Stimulated activated CD8-positive, alpha-beta memory T cell treated with anti-CD3 and anti-CD28 coated beads, Interleukin-4, amount 100 ng/mL, for 24 hours (primary cell): ENCODE measurements at regions not wholly inside any gene's neighbourhood (a gene's known extent, or its start where the extent isn't known, plus 50 kb on each side); places are given as distances from the start of the nearest gene placed in this dataset.

Experiments used
- DNase-seq: peaks from one replicate; pipeline ENCODE4 v3.0.0-alpha.2; 2020; ENCODE audit warnings: low read depth

- DNase-seq, result no peak
Measured at GRCh38 chr13:86946734-86947133, 724.4 kb upstream of the SLITRK5 start.

GRCh38 chr13:86954341-86954740, 716.8 kb upstream of the SLITRK5 start:
- DNase-seq, result no peak

DNA sequence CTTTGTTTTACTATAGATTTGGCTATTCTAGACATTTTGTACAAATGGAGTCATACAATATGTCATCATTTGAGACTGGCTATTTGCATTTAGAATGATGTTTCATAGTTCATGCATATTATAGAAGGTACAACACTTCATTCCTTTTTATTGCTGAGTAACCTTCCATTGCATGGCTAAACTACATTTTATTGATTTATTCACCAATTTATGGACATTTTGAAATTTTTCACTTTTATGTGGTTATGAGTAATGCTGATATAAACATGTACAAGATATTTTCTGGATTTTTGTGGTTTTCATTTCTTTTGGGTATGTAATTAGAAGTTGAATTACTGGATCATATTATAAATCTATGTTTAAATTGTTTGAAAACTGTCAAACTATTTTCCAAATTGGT, 710.3 kb upstream of the SLITRK5 start:
- no peak for DNase-seq

DNA sequence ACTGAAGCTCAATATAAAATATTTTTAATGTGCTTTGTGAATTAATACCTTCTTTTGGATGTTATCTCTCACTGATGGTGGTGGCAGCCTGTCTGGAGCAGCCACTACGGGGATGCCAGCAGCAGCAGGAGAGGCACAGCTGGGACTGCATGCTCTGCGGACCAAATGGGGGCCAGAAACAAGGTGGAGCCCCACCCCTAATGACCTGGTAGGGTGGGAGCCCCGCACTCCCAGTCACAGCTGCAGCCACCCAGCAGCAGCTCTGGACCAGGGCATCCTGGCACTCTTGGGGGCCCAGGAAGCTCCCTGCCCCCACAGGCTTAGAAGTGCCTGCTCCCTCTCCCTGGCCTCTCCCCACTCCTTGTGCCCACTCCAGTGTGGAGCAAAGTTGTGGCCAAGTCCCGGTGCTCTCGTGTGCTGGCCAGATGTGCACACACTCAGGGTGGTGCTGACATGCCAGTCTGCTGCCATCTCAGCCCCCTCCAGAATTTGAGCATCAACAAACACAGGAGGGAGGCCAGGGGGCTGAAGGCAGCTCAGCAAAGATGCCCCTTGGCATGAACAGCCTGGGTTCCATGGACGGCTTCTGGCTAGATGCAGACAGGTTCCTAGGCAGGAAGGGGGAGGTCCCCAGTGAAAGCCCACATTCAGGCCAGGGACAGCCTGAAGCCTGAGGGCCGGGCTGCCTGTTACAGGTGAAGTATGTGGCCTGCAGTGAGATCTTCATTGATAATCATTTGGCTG, 696.7 kb upstream of the SLITRK5 start:
- DNase-seq, result no peak

DNA sequence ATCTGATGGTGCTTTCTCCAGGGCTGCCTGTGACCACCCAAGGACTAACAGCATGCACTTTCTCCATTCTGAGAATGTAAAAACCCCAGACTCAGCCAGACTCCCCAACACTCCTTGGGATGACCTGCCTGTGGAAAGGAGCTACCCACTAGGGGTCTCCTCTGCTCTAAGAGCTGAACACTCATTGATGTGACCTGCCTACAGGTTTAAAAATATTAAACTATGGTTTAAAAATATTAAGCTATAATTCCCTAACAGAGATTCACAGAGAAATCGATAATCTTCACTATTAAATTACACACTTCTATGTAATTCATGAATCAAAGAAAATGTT, 696.2 kb upstream of the SLITRK5 start:
- DNase-seq, result no peak

DNA sequence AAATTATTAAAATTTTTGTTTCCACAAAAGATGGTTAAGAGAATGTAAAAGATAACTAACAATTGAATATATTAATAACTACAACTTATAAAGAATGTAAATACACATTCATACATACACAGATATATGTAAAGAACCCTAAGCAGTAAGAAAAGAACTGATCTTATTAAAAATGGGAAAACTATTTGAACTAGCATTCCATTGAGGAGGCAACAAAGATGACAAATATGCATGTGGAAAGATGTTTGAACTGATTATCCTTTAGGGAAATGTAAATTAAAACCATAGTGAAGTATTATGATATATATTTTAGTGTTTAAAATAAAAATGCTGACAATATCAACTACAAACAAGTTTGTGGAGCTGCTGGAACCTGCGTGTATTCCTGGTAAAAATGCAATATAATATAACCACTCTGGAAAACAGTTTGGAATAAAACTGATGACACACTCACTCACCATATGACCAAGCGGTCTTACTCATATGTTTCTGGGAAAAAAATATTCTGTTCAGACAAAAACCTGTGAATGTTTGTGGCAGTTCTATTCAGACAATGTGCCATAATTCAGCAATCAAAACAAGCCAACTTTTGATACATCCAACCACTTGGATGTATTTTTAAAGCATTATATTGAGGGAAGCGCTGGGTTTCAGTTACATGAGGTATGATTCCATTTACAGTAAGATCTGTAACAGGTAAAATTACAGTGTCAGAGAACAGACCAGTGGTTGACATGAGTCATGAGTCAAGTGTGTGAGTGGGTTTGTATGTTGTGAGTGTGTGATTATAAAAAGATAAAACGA, 694.4 kb upstream of the SLITRK5 start:
- DNase-seq, result no peak

DNA sequence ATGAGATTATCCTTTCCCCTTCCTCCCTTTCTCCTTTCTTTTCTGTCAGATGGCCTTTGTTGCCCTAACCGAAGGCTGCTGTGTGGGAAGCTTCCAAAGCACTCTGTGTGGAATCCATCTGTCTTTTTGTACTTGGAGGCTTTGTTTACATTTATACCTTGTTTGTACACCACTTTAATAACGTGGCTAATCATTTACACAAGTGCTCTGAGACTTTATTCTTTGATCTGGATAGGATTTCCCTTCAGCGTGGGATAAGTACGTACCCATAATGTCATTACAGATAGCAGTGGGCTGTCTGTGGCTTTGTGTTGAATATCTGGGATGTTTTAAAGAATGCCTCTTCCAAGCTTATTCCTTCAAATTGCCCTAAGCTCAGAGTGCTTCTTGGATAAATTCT, 684.7 kb upstream of the SLITRK5 start:
- DNase-seq, result no peak

DNA sequence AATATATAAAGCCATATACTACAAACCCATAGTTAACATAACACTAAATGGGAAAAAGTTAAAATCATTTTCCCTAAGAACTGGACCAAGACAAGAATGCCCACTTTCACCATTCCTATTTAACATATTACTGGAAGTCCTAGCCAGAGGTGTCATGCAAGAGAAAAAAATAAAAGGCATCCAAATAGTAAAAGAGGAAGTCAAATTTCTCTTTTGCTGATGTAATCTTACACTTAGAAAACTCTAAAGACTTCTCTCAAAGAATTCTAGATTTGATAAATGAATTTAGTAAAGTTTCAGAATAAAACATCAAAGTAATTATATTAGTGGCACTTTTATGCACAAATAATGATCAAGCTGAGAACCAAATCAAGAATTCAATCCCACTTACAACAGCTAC, 678.9 kb upstream of the SLITRK5 start:
- DNase-seq, result no peak

DNA sequence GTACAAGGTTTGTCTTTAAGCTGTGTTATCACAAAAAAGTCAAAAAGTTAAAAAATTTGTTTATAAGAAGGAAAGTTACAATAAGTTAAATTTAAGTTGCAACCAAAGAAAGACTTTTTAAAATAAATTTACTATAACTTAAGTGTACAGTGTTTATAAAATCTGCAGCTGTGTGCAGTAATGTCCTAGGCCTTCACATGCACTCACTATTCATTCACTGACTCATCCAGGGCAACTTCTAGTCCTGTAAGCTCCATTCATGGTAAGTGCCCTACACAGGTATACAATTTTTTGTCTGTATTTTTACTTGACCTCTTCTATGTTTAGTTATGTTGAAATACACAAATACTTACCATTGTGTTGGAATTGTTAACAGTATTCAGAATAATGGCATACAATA, 667.9 kb upstream of the SLITRK5 start:
- no peak for DNase-seq

- DNase-seq, result no peak
Measured at GRCh38 chr13:87005511-87005910, 665.7 kb upstream of the SLITRK5 start.

- DNase-seq, result no peak
Measured at GRCh38 chr13:87035526-87035925, 635.6 kb upstream of the SLITRK5 start.

DNA sequence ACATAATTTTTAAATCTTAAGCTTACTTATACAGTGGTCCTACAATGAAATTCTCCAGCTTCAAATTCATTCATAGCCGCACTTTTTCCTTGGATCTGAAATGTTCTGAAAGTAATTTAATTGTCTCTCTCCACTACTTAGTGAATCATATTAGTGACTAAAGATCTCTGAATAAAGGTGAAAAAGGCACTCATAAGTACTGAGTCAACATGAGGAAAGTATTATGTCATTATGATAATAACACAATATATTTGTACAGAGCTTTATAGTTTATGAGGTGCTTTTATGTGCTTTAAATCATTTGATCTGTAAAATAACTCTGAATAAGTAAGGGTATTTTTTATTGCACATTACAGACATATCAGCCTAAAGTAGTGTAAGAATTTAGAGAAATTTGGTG, 628.2 kb upstream of the SLITRK5 start:
- no peak for DNase-seq

- DNase-seq, result no peak
Measured at GRCh38 chr13:87052731-87053130, 618.4 kb upstream of the SLITRK5 start.

GRCh38 chr13:87057807-87058520, 613.2 kb upstream of the SLITRK5 start:
- DNase-seq, result no peak

DNA sequence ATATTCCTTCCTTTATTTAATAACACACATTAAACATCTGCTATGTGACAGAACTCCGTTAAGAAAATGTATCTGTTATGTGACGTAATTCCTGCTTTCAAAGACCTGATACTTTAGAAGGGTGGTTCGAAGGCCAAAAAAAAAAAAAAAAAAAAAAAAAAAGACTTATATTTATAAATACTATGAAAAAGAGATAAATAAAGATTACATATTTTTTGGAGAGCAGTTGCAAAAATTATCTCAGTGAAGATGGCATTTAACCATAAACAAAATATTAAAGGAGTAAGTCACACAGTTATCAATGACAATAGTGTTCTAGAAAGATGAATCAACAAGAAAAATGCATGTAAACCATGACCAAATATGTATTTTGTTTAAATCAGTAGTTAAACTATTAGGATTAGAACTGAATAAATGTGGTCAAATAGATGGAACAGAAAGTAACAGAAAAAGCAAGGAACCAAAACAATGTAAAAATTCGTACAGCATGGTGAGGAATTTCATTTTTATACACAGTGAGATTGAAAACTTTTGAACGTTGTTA, 612.3 kb upstream of the SLITRK5 start:
- DNase-seq, result no peak

DNA sequence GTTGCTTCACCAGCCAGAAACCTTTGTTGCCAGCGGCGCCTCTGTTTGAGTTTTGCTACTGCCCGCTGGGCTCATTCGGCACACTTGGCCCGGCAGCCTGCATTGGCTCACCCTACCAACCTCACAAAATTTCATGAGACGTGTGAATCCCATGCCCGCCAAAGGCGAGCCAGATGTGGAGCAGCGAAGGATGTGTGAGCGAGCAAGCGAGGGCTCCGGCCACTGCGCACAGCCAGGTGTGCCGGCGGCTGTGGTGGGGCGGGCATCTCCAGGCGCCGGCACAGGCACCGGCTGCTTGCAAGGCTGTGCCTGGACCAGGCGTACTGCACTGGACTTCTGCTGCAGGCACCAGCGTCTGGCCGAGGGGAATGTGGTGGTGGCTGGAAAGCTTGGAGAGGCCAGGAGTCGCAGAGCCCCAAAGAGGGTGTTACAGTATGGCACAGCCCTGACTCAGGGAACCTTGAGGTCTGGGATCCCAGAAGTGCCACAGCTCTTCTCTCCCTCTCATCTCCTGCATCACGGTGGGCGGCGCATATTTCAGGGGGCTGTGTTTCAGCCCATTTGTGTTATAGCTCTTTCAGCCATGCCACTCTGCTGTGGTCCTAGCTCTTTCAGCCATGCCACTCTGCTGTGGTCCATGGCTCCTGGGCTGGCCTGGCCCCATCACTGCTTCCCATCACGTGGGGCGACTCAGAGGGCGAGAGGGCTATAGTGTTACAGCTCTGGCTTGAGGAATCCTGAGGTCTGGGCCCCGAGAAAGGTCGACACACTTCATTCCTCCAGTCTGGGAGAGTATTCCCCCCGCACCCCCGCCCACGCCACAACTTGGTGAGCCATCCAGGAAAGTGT, 592.0 kb upstream of the SLITRK5 start:
- no peak for DNase-seq

DNA sequence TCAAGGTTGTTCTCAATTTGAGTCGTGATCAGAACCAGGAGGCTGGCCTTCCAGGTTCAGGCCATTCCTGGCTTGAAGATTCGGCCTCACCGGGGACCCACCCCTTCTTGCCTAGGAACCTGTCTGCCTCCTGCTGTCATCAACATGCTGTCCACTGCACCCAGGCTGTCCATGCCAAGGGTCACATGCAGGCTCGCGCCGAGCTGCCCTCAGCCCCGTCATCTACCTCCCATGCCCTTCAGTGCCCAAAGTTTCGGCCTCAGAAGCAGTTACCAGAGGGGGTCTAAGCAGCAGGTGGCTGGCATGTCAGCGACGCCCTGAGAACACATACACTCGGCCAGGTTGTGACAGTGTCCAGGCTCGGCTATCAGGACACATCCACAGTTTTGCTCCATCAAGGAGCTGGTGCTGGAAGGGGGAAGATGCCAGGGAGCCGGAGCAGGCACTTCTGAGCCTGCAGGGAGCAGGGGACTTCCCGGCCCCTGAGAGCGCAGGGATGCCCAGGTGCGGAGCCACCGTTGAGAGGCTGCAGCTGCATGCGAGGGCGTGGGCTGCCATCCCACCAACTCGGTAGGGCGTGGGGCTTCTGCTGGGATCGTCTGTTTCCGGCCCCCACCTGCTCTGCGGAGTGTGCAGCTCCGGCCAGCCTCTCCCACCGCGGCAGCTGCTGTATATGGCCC, 590.9 kb upstream of the SLITRK5 start:
- no peak for DNase-seq

DNA sequence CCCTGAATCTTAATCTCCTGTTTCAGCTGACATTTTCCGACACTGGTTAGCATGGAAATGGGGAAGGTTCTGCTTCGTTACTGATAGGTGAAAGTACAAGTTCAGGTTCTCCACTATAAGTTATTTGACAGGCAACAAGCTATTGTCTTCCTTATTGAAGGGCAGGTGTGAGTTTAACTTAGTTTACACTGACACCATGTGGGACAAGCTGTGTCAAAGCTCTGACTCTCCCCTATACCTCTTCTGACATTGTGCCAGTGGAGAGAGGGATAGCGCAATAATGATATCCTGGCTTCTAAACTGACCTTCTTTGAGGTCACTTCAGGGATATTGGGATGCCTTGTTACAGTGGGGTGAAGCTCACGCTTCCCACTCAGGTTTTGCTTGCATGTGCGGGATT, 587.0 kb upstream of the SLITRK5 start:
- no peak for DNase-seq

DNA sequence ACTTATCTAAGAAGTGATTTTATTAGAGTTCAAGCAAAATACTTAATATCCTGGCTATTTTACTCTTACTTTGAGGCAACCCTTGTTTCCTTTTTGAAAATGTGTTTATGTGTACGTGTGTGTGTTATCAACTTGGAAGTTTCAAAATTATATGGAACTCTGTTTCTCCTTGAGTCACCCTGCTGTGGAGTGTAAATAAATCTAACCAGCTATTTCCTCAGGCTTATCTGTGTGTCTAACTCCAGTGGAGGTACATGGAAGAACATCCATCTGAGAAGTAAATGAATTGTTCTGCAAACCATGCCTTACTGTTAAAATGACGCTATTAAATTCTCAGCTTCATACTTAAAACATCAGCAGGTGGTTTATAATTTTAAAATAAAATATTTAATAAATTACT, 583.4 kb upstream of the SLITRK5 start:
- DNase-seq, result no peak

DNA sequence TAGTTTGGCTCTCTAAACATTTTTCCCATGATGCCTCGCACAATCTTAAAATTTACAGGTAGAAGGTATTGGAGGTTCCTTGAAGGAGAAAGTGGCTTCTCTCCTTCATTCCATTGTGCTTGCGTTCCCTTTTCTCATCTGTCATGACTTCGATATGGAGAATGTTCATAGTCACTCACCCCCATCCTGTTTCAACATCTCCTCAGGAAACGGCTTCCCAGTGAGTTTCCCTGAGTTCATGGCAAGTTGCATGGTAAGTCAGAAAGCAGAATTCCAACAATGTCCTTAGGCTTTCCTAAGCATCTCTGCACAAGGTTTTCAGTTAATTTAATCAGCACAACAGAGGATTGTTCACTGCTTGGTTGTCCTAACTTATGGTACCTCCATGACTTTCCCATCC, 581.8 kb upstream of the SLITRK5 start:
- no peak for DNase-seq

- no peak for DNase-seq
Measured at GRCh38 chr13:87093399-87093798, 577.8 kb upstream of the SLITRK5 start.
